Midbrain (tissue), 1 donor: ENCODE measurements at regions not wholly inside any gene's neighbourhood (a gene's known extent, or its start where the extent isn't known, plus 50 kb on each side); places are given as distances from the start of the nearest gene placed in this dataset.

Source experiments
- DNase-seq: peaks from one replicate; lab custom pipeline; 2025; lab: John Stamatoyannopoulos, UW

DNA sequence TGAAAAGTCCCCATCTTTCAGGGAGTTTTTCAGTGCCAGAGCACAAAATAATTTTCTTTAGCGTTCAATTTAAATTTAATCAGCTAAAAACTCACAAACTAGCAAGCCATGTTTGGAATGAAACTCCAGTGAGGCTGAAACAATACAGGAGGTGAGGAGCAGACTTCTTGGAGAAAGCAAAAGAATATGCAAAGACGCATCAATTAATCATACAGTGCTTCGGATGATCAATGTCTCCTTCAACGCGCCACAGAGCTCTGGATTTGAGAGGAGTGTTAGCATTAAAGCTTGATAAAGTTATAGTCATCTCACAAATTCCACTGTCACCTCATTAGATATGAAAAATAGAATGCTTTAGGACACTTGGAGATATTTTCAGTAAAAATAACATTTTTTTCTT is 248.0 kb downstream of the WDR11 start:
- DNase-seq: no peak

DNA sequence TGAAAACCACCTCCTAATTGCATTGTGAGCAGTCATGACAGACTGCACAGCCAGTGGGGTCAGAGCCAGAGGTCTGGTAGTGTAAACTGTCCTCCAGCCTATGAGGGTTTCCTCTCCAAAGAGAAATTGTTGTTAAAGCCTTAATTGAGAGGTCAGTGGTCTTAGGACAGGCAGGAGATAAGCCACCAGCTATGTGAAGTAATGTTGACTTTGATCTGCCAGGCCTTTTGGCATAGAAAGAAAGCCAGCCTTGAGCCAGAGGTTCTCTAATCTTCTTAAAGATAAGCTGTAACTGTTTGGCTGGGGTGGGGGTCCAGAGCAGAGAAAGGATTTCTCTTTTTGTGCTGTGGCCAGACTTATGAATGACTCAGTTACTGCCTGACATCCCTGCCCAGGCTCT is 248.4 kb downstream of the WDR11 start:
- no peak for DNase-seq

DNA sequence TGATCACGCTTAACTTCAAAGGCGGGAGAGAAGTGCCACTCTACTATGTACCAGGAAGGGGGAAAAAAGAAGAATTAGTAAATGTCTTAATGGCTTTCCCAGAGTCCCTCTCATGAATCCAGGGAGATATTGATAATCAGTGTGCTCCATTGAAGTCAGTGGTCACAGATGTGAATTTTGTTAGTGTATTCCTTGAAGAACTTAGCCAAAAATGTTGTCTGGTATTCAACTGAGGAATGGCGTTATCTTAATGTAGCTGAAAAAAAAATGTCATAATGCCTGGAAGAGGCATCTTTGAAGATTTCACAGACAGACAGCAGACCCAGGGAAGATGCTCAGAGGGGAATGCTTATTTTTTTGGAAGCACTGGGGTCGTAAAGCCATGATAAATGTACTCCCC is 250.4 kb downstream of the WDR11 start:
- DNase-seq: no peak

DNA sequence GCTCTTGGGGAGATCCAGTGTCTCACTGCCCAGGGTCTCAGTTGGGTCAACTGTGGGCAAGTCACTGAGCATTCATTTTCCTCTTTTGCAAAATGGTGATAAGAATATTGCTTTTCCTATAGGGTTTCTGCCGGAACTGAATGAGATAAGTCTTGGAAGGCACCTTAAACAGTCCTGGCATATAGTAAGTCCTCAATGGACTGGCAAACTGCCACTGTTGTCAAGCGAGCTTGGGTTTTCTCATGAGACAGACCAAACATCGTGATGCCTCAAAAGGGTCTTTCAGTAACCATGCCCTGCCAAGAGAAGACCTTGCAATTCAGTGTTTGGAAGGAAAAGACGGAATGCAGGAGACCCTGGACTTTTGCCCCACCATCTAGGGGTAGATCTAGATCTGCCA is 251.5 kb downstream of the WDR11 start:
- DNase-seq: no peak

DNA sequence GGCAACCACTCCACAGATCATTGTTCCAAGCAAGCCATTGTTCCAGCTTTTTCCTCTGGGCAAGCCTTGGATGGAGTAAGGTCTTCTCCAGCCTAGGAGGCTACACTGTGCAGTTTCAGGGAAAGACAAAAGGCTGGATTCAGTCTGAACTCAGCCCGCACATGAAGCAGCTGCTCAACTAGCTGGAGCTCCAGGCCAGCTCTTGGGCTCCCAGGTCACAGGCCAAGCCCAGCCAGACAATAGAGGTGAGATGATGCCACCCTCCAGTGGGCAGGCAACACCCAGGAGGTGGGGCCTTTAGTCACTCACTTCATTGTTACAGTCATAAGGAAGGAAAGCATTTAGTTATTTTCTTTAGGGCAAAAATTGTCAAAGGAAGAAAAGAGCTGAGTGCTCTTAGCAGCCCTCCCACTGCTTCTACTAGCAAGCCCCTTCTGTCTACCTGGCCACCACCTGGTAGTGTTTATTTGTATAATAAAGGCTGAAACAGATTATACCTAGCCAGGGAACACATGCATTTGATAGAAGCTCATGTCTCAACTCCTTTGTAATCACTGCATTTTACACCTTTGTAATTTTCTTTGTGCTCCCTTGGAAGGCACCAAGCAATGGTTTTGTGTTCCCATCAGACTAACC is 253.4 kb downstream of the WDR11 start:
- DNase-seq: no peak

DNA sequence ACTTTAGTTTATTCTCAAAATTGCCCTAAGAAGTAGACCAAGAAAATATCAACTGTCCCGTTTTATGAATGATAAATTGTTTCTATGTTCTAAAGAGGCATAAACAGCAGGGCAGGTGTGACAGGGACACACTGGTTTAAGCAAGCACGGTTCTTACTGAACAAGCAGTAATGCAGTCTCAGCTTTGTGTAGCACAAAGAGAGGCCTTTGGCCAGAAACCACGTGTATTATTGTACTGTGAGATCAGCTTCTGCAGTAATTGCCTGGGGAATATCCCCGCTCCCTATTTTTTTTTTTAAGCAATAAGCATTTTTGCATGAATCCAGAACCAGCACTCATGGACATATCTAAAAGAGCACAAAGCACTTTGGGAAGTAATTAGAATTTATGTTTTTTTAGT is 255.4 kb downstream of the WDR11 start:
- DNase-seq: peak; percentile 25

DNA sequence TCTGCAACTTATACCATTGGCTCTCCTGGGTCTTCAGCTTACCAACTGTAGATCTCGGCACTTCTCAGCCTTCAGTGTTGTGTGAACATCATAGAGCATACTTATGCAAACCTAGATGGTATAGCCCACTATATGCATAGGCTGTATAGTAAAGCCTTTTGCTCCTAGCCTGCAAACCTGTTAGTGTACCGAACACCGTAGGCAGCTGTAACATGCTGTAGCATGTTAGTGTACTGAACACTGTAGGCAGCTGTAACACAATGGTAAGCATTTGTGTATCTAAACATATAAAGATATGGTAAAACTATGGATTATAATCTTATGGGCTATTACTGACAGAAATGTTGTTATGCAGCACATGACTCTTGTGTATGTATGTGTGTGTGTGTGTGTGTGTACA is 256.9 kb downstream of the WDR11 start:
- no peak for DNase-seq

DNA sequence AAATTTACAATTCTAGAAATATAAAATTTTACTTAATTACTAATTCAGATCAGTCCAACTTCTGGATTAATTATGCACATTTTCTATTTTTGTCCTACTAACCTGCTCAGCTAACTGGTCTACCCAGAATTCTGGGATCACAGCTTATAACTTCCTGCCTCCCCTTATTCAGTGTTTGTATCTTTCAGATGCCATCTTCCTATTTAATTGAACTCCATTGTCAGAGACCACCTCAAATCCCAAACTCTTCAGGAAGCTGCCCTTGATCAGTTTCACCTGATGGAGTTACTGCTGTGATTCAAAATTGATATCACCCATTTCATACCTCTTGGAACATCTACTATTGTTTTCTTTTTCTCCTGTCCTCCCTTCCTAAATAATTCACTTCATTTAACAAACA is 259.2 kb downstream of the WDR11 start:
- DNase-seq: no peak

DNA sequence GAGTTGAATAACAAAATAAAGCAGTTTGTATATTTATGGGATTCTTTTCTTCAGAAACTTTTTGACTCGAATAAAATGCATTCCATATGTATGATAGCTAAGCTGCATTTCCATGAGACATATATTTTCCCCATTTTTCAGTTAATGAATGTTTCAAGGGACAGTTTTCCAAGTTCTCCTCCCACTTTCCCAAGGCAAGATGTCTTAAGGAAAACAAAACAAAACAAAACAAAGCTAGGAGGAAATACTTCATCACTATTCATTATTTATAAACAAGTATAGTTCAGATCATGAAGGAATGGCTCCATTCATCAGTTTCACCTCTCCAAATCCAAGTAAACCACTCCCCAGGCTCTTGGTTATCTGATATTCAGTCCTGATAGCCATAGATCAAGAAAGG is 261.0 kb downstream of the WDR11 start:
- DNase-seq: no peak

DNA sequence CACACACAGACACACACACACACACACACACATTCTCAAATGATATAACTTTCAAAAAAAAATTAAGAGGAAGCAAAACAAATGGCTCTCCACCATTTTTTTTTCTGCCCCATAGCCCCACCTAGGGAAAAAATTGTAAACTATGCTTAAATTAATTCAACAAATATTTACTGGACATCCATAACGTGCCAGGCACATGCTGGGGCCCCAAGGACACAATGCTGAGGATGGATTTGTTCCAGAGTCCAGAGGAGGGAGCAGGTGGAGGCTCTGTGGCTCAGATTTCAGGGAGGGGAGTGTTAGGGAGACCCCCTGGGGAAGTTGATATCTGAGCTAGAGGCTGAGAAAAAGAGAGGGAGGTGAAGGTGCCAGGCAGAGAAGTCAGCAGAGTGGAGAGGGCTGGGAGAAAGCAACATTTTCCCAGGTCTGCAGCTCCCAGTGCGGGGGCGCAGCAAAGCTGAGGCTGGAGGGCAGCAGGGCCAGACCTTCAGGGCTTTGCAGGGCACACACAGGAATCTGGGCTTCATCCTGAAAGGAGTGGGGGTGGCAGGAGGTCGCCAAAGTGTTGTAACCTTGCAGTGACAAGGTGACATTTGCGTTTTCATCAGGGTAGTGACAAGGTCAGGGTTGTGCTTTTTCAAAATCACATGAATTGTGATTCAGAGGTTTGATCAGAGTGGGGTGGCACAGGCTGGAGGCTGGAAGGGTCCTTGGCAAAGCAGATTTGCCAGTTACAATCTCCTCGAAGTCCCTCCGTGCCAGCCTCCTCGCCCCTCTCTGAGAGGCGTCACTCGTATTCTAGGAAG is 261.6 kb downstream of the WDR11 start:
- no peak for DNase-seq

DNA sequence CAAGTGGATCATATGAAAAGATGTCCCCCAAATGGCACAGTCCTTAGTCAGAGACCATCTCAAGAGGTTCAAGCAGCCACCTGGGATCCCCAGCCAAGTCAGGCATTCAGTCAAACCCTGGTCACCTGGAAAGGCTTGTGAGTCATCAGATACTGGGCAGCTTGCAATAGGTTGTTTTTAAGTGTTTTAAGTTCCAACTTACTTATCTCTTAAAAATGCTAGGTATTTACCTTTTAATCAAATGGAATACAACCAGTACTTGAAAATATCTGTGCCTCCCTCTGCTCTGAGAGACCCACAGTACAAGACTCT is 262.2 kb downstream of the WDR11 start:
- no peak for DNase-seq

DNA sequence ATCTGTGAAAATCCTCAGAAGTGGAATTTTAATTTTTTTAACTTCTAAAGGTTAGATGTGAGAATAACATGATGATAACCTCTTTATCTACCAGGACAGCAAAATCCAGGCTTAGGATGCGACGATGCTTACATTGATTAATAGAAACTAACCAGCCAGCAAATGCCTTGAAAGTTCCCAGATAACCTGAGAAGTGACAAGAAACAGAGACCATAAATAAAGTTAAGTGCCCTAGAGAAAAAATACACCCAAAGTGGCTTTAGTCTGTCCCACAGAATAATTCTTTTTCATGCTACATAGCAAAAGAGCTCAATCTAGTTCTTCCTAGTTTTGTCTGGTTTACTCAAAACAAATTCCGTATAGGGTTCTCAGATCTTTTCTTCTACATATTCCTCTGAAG is 262.7 kb downstream of the WDR11 start:
- no peak for DNase-seq

DNA sequence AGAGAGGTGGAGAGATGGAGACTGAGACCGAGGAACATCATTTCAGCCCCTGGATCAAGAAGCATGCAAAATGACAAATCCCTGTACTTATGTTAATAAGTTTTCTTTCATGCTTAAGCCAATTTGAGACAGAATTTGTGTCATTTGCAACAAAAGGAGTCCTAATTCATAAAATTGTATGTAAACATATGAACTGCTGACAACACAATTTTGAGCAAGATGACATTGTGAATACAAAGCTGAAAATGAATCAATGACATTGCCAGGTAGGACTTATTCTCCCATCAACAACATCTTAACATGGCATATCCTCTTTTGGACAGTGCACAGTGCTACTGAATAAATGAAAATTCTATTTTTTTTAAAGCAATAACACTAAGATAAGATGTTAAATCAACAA is 264.0 kb downstream of the WDR11 start:
- no peak for DNase-seq

DNA sequence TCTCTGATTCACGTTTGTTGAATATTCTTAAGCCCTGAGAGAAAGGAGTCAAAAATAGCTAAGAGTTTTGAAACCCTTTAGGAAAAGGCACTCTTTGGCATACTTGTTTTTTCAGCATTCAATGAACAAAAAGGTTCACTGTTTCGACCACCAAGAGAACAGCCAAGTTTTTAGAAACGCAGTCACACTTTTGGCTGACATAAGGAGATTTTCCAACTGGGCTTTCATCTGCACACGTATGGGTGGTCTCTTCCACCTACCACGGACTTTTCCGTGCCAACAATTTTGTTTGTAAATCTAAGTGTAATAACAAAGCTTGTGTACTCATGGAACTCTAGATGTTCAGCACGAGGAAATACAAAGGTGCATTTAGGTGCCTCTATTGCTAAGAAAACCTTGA is 270.3 kb downstream of the WDR11 start:
- no peak for DNase-seq

DNA sequence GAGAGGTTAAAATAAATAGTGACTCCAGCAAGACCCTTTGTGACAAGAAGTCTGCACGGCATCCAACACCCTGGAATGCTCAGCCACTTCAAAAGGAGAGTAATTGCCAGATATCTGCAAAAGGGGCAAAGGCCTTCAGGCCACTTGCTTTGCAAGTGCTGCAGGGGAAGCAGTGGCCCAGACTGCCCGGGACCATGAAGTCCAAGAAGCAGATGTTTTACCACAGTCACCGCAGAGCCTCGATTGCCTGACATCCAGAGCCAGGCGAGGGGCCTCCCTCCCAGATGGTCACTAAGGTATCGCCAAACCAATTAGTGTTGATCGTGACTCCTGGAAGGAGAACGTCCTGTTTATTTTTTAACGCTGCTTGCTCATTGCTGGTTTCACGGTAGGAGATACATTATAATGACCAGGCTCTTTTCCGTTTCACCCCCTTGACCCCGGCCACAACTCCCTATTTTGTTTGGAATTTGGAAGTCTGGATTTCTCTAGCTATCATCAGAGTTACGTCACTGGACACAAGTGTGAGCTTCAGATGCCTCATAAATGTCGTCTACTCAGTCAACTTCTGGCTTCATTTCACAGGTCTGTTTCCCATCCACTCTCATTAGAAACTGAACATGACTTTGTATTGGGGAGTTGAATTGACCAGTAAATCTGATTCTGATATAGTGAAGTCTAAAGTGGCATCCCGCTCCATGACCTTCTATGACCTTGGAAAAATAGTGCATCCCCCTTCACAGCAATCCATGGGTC is 276.2 kb downstream of the WDR11 start:
- no peak for DNase-seq

DNA sequence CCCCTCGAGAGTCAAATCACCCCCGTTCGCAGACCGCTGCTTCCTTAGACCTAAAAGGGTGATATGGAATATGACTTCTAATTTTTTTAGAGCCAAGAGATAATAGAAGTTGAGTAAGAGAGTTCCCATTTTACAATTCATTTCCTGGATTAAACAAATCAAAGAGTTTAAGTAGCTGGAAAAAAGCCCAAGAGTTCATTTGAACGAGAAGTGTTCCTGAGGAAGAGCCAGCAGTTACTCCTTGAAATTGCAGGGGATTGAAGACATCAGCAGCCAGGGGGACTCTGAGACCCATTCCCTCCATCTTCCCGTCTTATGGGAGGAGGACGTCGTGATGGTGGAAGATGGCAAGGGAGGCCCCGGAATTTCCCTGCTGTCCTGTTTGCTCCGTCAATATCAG is 277.0 kb downstream of the WDR11 start:
- no peak for DNase-seq

DNA sequence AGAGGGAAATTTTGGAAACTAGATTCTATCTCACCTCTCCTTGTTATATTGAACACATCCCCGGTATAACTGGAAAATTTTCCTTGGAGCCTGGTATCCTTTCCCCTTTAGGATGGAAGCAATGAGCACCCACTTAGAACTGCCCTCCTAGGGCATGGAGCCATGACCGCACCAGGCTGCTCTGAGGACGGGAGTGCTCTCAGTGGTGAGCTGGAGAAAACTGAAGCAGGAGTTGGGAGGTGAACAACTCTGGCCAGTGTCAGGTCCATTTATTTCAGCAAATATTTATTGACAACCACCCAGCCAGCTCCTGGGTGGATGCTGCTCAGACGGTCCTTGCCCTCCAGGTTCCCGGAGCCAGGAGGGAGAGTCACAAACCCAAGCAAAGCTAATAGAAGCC is 278.1 kb downstream of the WDR11 start:
- no peak for DNase-seq

DNA sequence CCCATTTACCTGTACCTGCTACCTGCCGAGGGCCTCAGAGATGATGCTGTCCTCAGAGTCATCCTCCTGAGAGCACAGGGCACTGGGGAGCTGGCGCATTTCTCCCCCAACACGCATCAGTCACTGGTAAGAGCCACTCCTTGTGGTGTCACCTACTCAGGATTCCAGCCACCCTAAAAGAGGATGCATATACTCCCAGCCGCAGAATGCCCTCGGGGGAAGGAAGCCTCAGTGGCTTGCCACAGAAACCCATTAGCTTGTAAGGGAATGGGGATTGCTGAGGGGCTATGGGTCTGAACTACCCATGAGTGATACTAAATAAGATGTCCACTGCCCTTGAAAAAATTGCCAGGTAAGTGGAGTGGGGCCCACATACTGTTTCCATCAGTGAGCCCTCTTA is 279.2 kb downstream of the WDR11 start:
- DNase-seq: no peak

DNA sequence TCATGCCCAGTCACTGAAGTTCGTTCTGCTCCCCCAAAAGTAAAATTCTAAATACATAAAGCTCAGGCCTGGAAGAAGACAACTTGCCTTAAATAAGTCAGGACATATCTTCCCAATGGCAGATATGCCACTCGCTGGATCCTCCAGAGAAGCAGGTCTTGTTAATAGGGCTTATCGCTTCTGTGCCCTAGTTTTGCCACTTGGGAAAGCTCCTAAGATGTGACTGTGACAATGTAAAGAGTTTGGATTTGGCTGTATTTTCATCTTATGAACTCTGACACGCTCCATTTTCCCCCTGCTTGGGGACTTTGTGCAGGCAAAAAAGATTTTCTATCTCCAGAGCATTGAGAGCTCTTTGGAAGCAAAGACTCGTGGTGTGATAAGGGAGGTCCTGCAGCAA is 279.9 kb downstream of the WDR11 start:
- DNase-seq: no peak

DNA sequence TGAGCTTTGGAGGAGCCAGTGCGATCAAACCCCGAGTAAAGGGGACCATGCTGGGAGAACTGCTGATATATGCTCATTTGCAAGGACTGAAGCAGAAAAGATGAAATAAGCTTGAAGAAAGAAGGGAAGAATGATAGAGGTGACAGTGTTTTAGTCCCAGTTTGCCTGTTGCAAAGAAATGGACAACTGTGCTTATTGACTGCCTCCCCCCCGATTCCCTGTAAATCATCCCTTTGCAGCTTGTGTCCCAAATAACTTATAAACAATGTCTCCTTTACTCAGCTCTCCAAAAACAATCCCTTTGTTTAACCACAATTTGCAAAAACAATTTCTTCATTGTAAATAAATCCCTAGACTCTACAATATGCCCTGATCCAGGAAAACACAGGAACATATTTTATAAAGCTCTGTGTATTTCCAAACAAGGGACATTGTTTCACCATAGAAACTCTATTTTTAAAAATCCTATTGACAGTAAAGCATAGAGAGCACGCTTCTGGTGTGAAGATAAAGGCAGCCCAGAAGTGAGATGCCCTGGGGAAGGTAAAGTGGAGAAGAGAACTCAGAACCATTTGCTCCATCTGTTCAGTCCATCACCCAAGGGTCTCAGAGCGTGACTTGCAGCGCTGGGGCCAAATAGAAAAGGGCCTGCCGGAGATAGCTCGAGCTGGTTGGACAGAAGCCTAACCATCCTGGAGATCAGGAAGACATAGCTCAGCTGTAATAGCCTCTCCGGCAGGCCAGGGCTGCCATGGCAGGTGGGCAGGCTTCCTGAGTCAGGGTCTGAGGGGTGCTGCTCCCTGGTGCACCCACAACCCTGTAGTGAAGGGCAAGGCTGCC is 280.5 kb downstream of the WDR11 start:
- peak; percentile 59 for DNase-seq

DNA sequence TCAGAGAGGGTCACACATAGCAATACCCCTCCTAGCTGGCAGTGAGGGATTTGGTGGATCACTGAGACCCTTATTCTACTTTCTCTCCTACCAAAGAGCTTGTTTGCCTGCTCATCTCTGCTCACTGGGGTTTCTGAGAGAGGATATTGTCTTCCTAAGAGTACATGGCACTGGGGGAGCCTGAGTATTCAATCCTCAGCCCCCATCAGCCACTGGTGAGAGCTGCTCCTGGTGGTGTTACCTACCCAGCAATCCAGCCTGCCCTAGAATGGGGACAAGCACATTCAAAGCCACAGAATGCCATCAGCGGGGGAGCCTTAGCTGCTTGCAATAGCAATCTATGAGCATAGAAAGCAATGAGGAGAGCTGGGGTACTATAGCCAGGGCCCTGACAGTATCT is 281.1 kb downstream of the WDR11 start:
- DNase-seq: peak; percentile 32

DNA sequence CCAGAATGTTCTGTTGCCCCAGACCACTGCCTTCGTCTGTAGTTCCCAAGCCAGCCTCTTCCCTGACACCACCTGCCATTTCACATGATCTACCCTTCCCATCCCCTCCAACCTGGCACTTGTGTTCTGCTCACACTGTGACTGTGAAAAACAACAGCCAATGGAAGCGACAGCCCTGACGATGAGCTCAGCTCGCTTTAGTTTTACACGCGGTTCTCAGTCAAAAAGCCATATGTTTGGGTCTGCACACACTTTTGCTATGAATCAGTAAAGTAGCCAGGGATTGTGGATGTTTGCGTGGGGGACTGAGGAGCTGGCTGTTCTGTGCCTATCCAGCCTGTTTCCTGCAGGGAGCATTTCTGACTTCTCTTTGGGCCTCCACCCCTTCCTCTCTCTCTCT is 282.7 kb downstream of the WDR11 start:
- no peak for DNase-seq

DNA sequence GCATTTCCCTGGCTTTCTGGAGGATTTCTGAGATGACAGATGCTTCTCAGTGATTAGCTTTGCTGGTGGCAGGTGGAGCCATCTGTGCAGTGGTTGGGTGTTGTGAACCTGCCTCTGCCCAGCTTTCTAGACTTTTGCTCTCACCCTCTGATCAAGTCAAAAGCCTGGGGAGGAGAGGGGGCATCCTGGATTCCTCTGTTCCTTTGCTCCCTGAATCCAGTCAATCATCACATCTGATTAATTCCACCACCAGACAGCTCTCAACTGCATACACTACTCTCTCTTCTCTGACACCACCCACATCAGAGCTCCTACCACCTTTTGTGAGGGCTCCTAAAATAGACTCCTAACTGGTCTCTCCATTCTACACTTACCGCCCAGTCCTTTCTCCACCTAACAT is 283.5 kb downstream of the WDR11 start:
- no peak for DNase-seq
